Chondrocyte (in vitro differentiated cells): ENCODE measurements at regions not wholly inside any gene's neighbourhood (a gene's known extent, or its start where the extent isn't known, plus 50 kb on each side); places are given as distances from the start of the nearest gene placed in this dataset.

Source experiments
- DNase-seq: peaks from one replicate; pipeline ENCODE4 v3.0.0; 2021; ENCODE audit warnings: mixed read lengths, low spot score
- H3K27ac Mint-ChIP-seq: one replicate; pipeline ENCODE4 v1.8.0; 2021; ENCODE audit warnings: mild to moderate bottlenecking, moderate library complexity, mixed read lengths; ENCODE audit not compliant: unreplicated experiment
- H3K27me3 Mint-ChIP-seq: 2 replicates; pipeline ENCODE4 v1.8.0; 2021; ENCODE audit warnings: low read depth, mixed read lengths
- H3K36me3 Mint-ChIP-seq: 2 replicates; pipeline ENCODE4 v1.8.0; 2021; ENCODE audit warnings: low read depth, mixed read lengths
- H3K4me1 Mint-ChIP-seq: 2 replicates; pipeline ENCODE4 v1.8.0; 2021; ENCODE audit warnings: low read depth, mild to moderate bottlenecking, mixed read lengths
- H3K4me3 Mint-ChIP-seq: one replicate; pipeline ENCODE4 v1.8.0; 2021; ENCODE audit warnings: mild to moderate bottlenecking, moderate library complexity, mixed read lengths; ENCODE audit not compliant: unreplicated experiment
- H3K9me3 Mint-ChIP-seq: 2 replicates; pipeline ENCODE4 v1.8.0; 2021; ENCODE audit warnings: low read depth, mixed read lengths
- CTCF ChIP-seq: fragments of 200-600 bp; sonication (generic); IDR thresholded peaks from 2 replicates; pipeline ENCODE4 v1.5.0; 2021; ENCODE audit warnings: antibody characterized with exemption, mild to moderate bottlenecking, moderate library complexity

- Mint-ChIP-seq H3K27ac (no peak overlapping the region), H3K4me3 (no peak overlapping the region), H3K9me3 (peaks cover 14% of the 10 kb centered on the region), H3K4me1 (peaks cover 13% of the 10 kb centered on the region), H3K36me3 (peaks cover 5% of the 10 kb centered on the region), H3K27me3 (no peaks in the 10 kb centered on the region)
- no peak for DNase-seq
- TF ChIP-seq CTCF, result no peak
Observed at GRCh38 chr12:58286353-58286752, 345.0 kb downstream of the ATP23 start.

- Mint-ChIP-seq H3K27me3 (no peaks in the 10 kb centered on the region), H3K27ac (no peak overlapping the region), H3K36me3 (peaks cover 3% of the 10 kb centered on the region), H3K4me1 (peaks cover 13% of the 10 kb centered on the region), H3K9me3 (peaks cover 6% of the 10 kb centered on the region), H3K4me3 (no peak overlapping the region)
- TF ChIP-seq CTCF, result no peak
- DNase-seq, result no peak
Observed at GRCh38 chr12:58288190-58288589, 346.8 kb downstream of the ATP23 start.

GRCh38 chr12:58291106-58291505, 349.7 kb downstream of the ATP23 start:
- H3K9me3 Mint-ChIP-seq, result peaks cover 2% of the 10 kb centered on the region
- no peak for TF ChIP-seq CTCF
- H3K4me3 Mint-ChIP-seq, result no peak overlapping the region
- DNase-seq, result no peak
- H3K4me1 Mint-ChIP-seq, result no peaks in the 10 kb centered on the region
- H3K36me3 Mint-ChIP-seq, result peaks cover 2% of the 10 kb centered on the region
- H3K27me3 Mint-ChIP-seq, result no peaks in the 10 kb centered on the region
- H3K27ac Mint-ChIP-seq, result no peak overlapping the region

GRCh38 chr12:58293308-58293982, 352.1 kb downstream of the ATP23 start:
- H3K27me3 Mint-ChIP-seq, result no peaks in the 10 kb centered on the region
- H3K36me3 Mint-ChIP-seq, result no peaks in the 10 kb centered on the region
- H3K9me3 Mint-ChIP-seq, result no peaks in the 10 kb centered on the region
- no peak for TF ChIP-seq CTCF
- H3K4me3 Mint-ChIP-seq, result no peak overlapping the region
- peaks cover under 1% of the 10 kb centered on the region for H3K4me1 Mint-ChIP-seq
- no peak overlapping the region for H3K27ac Mint-ChIP-seq
- no peak for DNase-seq

- no peak for TF ChIP-seq CTCF
- no peaks in the 10 kb centered on the region for H3K9me3 Mint-ChIP-seq
- peaks cover 13% of the 10 kb centered on the region for H3K4me1 Mint-ChIP-seq
- no peaks in the 10 kb centered on the region for H3K36me3 Mint-ChIP-seq
- no peak for DNase-seq
- no peak overlapping the region for H3K4me3 Mint-ChIP-seq
- H3K27me3 Mint-ChIP-seq, result no peaks in the 10 kb centered on the region
- H3K27ac Mint-ChIP-seq, result no peak overlapping the region
Observed at GRCh38 chr12:58295268-58295667, 353.9 kb downstream of the ATP23 start.
